ENCODE measurements at regions not wholly inside any gene's neighbourhood (a gene's known extent, or its start where the extent isn't known, plus 50 kb on each side); places are given as distances from the start of the nearest gene placed in this dataset.

- WGBS (ENCODE audit: extremely low coverage, insufficient read length, low lambda C conversion rate), result no CpG with 5 or more reads among the region's 4 CpGs
- peaks cover 27 to 31% of the 10 kb centered on the region in 2 experiments for H3K4me1 Mint-ChIP-seq
- H3K36me3 Mint-ChIP-seq (ENCODE audit: insufficient read depth in 1 of 3, low read depth in 3 of 3), result no peaks in the 10 kb centered on the region
These were observed 249.6 kb downstream of the TSHZ3 start for GRCh38 chr19:31099515-31100205.

More at GRCh38 chr19:31099515-31100205, 249.6 kb downstream of the TSHZ3 start:
- no peaks in the 10 kb centered on the region for H3K27me3 ChIP-seq (ENCODE audit: insufficient read depth, low read length)
- no peak overlapping the region for H2AK5ac ChIP-seq (ENCODE audit: insufficient read length, low read length)
- peaks cover 8% of the 10 kb centered on the region for H3K4me1 ChIP-seq (ENCODE audit: insufficient read depth, low read length)
- H4K8ac ChIP-seq (replicated peaks; ENCODE audit: insufficient read length, low read depth, low read length), result no peak overlapping the region
- no peak overlapping the region for H2BK15ac ChIP-seq (ENCODE audit: low read depth, low read length)
- H3K9me3 ChIP-seq (ENCODE audit: control insufficient read depth, low read depth, low read length), result no peaks in the 10 kb centered on the region
- no peak overlapping the region for H3K18ac ChIP-seq (ENCODE audit: insufficient read length, low read depth, low read length)
- H3K56ac ChIP-seq (ENCODE audit: insufficient read length, low read depth, low read length), result no peak overlapping the region
- no peak overlapping the region for H2BK120ac ChIP-seq (ENCODE audit: low read depth, low read length, poor library complexity, severe bottlenecking)
- no peak overlapping the region for H3K27ac ChIP-seq (ENCODE audit: insufficient read length, low read depth, low read length)
- no peak for TF ChIP-seq CTCF (conservative IDR thresholded peaks at IDR 0.05)
- H4K91ac ChIP-seq (ENCODE audit: insufficient read length, low read depth, low read length), result no peak overlapping the region
- no peak overlapping the region for H2BK5ac ChIP-seq (ENCODE audit: insufficient read length, low read length)
- no peak overlapping the region for H2BK12ac ChIP-seq (ENCODE audit: insufficient read length, low read depth, low read length)
- H3K4ac ChIP-seq (ENCODE audit: low read depth, low read length), result no peak overlapping the region
- no peaks in the 10 kb centered on the region for H3K79me2 ChIP-seq (ENCODE audit: insufficient read depth, low read length)
- H3K9ac ChIP-seq (ENCODE audit: extremely low read depth, insufficient read length, low read length), result no peak overlapping the region
- H2AFZ ChIP-seq (ENCODE audit: low read length), result no peak overlapping the region
- Mint-ChIP-seq H3K27me3 (ENCODE audit: low read depth) (no peaks in the 10 kb centered on the region), H3K9me3 (no peaks in the 10 kb centered on the region), H3K27ac (no peak overlapping the region), H3K4me3 (no peak overlapping the region)
- no peak overlapping the region for H2BK20ac ChIP-seq (ENCODE audit: low read depth, low read length, poor library complexity, severe bottlenecking)
- no peak for DNase-seq
- H3K14ac ChIP-seq (ENCODE audit: insufficient read depth, low read length), result no peak overlapping the region
- H3K23me2 ChIP-seq (ENCODE audit: insufficient read length, low read depth, low read length, poor library complexity, severe bottlenecking), result no peaks in the 10 kb centered on the region
- no peaks in the 10 kb centered on the region for H4K20me1 ChIP-seq (ENCODE audit: control insufficient read depth, insufficient read depth, insufficient read length)
- H3T11ph ChIP-seq (ENCODE audit: low read length), result no peak overlapping the region
- H3K4me2 ChIP-seq (ENCODE audit: insufficient read depth, insufficient read length, low read length), result no peak overlapping the region
- no peak overlapping the region for H4K5ac ChIP-seq (ENCODE audit: insufficient read length, low read depth, low read length)
- no peak overlapping the region for H3K23ac ChIP-seq (ENCODE audit: insufficient read length, low read depth, low read length)
- H3K79me1 ChIP-seq (ENCODE audit: insufficient read depth, low read depth, low read length, poor library complexity, severe bottlenecking), result no peaks in the 10 kb centered on the region

All from H9 (cell line).